Peyer's patch (tissue), 4 donors: ENCODE measurements at regions not wholly inside any gene's neighbourhood (a gene's known extent, or its start where the extent isn't known, plus 50 kb on each side); places are given as distances from the start of the nearest gene placed in this dataset.

Experiments
- CTCF ChIP-seq, 6 experiments: fragments of 450-650 bp in 4 of 6; fragments of 200-600 bp in 2 of 6; sonication (generic) in 1 of 6; IDR thresholded peaks; one replicate each; pipeline ENCODE4 v1.5.1; 2017 to 2019; ENCODE audit warnings: antibody characterized with exemption in 6 of 6, mild to moderate bottlenecking in 3 of 6, moderate library complexity in 1 of 6
- POLR2A ChIP-seq, 2 donors: fragments of 450-650 bp; IDR thresholded peaks; one replicate each; pipeline ENCODE4 v1.5.1; 2017; ENCODE audit warnings: antibody characterized with exemption in 2 of 2, mild to moderate bottlenecking in 2 of 2, moderate library complexity in 2 of 2

- TF ChIP-seq POLR2A (IDR thresholded peaks at IDR 0.05) (no peak), CTCF (IDR thresholded peaks at IDR 0.05) (no peak)
Observed at GRCh38 chr2:126986631-126987187, 88.0 kb downstream of the TEX51 start.
